ENCODE measurements at regions not wholly inside any gene's neighbourhood (a gene's known extent, or its start where the extent isn't known, plus 50 kb on each side); places are given as distances from the start of the nearest gene placed in this dataset.

GRCh38 chr6:134515986-134516385 is 198.1 kb upstream of the SGK1 start:
- TF ChIP-seq CTCF (conservative IDR thresholded peaks at IDR 0.05), result no peak
- TF ChIP-seq ZFX (IDR thresholded peaks at IDR 0.05), result no peak
